Lower leg skin (tissue), 4 donors: ENCODE measurements at regions not wholly inside any gene's neighbourhood (a gene's known extent, or its start where the extent isn't known, plus 50 kb on each side); places are given as distances from the start of the nearest gene placed in this dataset.
"Not testable (repeated sequence)": the region's sequence is repeated elsewhere in the genome, so short reads cannot be mapped to it uniquely, and the experiment has no call there.

Source experiments
- DNase-seq, 2 donors: peaks; one replicate each; pipeline ENCODE4 v3.0.0-alpha.2; 2019; ENCODE audit warnings: low spot score in 2 of 2
- H3K4me3 ChIP-seq: fragments of 200-600 bp; sonication (generic); 2 replicates; pipeline ENCODE4 v1.5.1; 2017; ENCODE audit warnings: mild to moderate bottlenecking, low read depth; ENCODE audit not compliant: poor library complexity, severe bottlenecking
- POLR2A ChIP-seq, 2 donors: fragments of 450-650 bp; IDR thresholded peaks; one replicate each; pipeline ENCODE4 v1.6.1; 2016 to 2017; ENCODE audit warnings: antibody characterized with exemption in 2 of 2, mild to moderate bottlenecking in 1 of 2, moderate library complexity in 1 of 2
- WGBS, 2 donors: methylation state at CpG; one replicate each; pipeline ENCODE4 v1.1.5; 2018; 5-methylcytosine and 5-hydroxymethylcytosine counted together
- intact Hi-C: fragments of 100-400 bp; cut with DNase I; formaldehyde crosslinking; loops from one replicate; pipeline ENCODE4 v1.15.0; 2023; ENCODE audit warnings: low total_unique reads
- TF ChIP-seq, protein P1 (sequence below), 3 donors: fragments of 450-650 bp; IDR thresholded peaks; one replicate each; pipeline ENCODE4 v1.5.1; 2016; ENCODE audit warnings: antibody characterized with exemption in 3 of 3, mild to moderate bottlenecking in 3 of 3, moderate library complexity in 2 of 3

DNA sequence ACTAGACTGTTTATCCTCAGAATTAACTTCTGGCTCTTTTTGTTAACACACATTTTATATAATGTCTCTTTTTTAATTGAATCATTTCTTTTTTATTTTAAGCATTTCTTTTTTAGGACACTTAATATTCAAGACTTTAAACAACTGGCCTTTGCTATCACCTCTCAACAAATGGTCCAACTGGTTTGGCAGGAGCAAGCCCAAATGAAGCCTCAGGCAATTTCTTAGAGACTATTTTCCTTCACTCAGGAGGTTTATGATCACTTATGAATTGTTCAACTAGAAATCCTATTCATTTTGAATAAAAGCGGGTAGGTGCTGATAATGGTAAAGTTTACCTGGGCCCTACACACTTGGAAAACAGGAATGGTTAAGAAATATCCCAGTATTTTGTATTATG, 705.6 kb upstream of the GBE1 start:
- 85 to 88% methylated on average over 1 of the region's 1 CpG for WGBS, 2 donors
- TF ChIP-seq POLR2A (IDR thresholded peaks at IDR 0.05), result no peak
- TF ChIP-seq, protein P1, sequence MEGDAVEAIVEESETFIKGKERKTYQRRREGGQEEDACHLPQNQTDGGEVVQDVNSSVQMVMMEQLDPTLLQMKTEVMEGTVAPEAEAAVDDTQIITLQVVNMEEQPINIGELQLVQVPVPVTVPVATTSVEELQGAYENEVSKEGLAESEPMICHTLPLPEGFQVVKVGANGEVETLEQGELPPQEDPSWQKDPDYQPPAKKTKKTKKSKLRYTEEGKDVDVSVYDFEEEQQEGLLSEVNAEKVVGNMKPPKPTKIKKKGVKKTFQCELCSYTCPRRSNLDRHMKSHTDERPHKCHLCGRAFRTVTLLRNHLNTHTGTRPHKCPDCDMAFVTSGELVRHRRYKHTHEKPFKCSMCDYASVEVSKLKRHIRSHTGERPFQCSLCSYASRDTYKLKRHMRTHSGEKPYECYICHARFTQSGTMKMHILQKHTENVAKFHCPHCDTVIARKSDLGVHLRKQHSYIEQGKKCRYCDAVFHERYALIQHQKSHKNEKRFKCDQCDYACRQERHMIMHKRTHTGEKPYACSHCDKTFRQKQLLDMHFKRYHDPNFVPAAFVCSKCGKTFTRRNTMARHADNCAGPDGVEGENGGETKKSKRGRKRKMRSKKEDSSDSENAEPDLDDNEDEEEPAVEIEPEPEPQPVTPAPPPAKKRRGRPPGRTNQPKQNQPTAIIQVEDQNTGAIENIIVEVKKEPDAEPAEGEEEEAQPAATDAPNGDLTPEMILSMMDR (IDR thresholded peaks at IDR 0.05), result no peak
- no peak overlapping the region for H3K4me3 ChIP-seq
- no peak for DNase-seq
- intact Hi-C loops, result no loop called here

DNA sequence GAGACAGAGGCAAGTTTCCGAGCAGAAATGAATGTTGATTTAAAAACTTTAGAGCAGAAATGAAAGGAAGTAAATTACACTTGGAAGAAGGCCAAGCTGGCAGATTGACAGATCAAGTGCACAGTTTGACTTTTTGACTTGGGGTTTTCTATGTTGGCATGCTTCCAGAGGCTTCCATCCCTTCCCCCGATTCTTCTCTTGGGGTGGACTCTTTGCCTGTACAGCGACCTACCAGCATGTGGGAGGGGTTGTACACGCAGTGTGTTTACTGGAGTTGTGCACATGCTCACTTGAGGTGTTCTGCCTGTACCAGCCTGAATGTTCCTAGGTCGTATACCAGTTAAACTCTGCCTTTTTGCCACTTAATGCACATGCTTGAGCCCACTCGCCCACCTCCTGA, 701.5 kb upstream of the GBE1 start:
- TF ChIP-seq, protein P1 (IDR thresholded peaks at IDR 0.05), result no peak
- TF ChIP-seq POLR2A (IDR thresholded peaks at IDR 0.05), result no peak
- no peak overlapping the region for H3K4me3 ChIP-seq
- 25 to 43% methylated on average over 6 of the region's 6 CpGs for WGBS, 2 donors
- DNase-seq, result no peak
- intact Hi-C loops, result no loop called here

DNA sequence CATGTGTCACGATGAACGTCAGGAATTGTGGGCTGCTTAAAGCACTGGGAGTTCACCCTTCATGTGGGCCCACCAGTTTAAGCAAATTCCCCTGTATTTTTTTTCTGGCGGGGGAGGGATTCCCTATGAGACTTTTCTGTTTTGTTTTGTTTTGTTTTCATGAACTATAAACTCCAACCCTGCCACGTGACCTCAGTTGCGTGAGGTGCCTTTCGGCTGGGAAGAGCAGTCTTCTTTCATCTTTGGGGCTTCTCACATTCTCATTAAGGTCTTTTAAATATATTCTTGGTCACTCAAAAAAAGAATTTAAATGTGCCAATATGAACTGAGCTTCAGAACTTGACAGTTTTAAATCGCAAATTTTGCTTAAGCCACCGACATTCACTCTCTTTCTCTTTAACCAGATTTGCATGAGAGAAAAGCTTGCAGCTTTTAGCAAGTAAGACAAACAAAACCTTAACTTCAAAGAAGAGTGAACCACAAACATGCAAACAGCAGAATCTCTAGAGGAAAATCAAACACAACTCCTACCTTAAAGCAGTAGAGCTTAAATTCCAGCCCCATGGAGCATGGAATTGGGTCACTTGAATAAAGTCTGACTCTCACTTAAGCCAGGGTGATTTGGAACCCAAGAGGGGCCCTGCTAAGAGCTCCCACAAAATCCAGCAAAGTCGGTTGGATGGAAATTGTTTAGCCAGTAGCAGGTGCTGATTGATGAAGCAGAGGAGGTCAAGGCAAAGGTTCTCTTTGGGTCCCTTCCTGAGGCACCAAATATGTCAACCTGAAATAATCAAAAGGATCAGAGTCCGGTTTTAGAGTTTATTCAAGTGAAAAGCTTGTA, 699.8 kb upstream of the GBE1 start:
- intact Hi-C loops, result no loop called here
- no peak overlapping the region for H3K4me3 ChIP-seq
- no peak for DNase-seq
- WGBS, 2 donors, result 84 to 89% methylated on average over 10 of the region's 10 CpGs
- no peak for TF ChIP-seq POLR2A (IDR thresholded peaks at IDR 0.05)
- TF ChIP-seq, protein P1 (IDR thresholded peaks at IDR 0.05), result no peak

DNA sequence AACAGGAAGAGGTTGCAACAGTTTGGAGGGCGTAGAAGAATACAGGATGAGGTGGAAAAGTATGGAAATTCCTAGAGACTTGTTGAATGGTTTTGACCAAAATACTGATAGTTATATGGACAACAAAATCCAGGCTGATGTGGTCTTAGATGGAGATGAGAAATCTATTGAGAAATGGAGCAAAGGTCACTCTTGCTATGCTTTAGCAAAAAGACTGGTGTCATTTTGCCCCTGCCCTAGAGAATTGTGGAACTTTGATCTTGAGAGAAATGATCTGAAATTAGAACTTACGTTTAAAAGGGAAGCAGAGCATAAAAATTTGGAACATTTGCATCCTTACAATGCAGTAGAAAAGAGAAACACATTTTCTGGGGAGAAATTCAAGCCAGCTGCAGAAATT, 686.9 kb upstream of the GBE1 start:
- intact Hi-C loops, result no loop called here
- TF ChIP-seq, protein P1 (IDR thresholded peaks at IDR 0.05), result no peak
- no peak for TF ChIP-seq POLR2A (IDR thresholded peaks at IDR 0.05)
- 44 to 59% methylated on average over 2 of the region's 2 CpGs for WGBS, 2 donors
- no peak overlapping the region for H3K4me3 ChIP-seq
- DNase-seq, result no peak

DNA sequence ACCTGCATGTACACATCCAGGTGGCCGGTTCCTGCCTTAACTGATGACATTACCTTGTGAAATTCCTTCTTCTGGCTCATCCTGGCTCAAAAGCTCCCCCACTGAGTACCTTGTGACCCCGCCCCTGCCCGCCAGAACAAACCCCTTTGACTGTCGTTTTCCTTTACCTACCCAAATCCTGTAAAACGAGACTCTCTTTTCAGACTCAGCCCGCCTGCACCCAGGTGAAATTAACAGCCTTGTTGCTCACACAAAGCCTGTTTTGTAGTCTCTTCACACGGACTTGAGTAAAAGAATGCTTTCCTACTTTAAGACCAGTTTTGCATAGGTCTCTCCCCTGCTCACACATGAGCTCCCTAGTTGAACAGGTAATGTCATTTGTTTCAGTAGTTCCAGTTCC, 667.4 kb upstream of the GBE1 start:
- 17 to 26% methylated on average over 7 of the region's 7 CpGs for WGBS, 2 donors
- intact Hi-C loops, DNase-seq, H3K4me3 ChIP-seq: not testable (repeated sequence)

DNA sequence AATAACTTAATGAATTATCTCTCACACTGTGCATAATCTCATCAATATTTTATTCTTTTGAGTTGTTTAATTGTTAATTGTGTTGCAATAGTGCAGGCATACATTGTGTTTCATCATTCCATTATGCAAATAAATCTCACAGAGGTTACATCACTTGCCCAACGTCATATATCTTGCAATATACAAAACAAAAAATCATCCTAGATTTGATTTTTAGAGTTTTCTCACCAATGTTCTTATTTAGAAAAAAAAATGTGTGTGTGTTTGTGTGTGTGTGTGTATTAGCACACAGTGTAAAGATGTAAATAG, 662.5 kb upstream of the GBE1 start:
- H3K4me3 ChIP-seq, result no peak overlapping the region
- intact Hi-C loops, result no loop called here
- WGBS, 2 donors, result 16 to 24% methylated on average over 1 of the region's 1 CpG
- no peak for DNase-seq
- TF ChIP-seq POLR2A (IDR thresholded peaks at IDR 0.05), result no peak
- TF ChIP-seq, protein P1 (IDR thresholded peaks at IDR 0.05), result no peak
